Heart right ventricle (tissue), 16 donors: ENCODE measurements at regions not wholly inside any gene's neighbourhood (a gene's known extent, or its start where the extent isn't known, plus 50 kb on each side); places are given as distances from the start of the nearest gene placed in this dataset.

Experiments
- ATAC-seq, 8 donors: fragments of 200-7000 bp; cut with Tn5 transposase; one replicate each; pipeline ENCODE4 v1.9.1; 2020; ENCODE audit warnings: mild to moderate bottlenecking in 8 of 8, moderate library complexity in 8 of 8, moderate number of reproducible peaks in 1 of 8
- DNase-seq, 2 donors: peaks; one replicate each; pipeline ENCODE4 v3.0.0-alpha.2; 2020
- H3K27ac ChIP-seq, 10 donors: fragments of 200-600 bp; sonication (generic) in 2 of 10; one replicate each; pipeline versions ENCODE4 v1.5.0 to v1.8.0; 2020 to 2022; ENCODE audit warnings: mild to moderate bottlenecking in 3 of 10
- H3K27me3 ChIP-seq, 7 donors: fragments of 200-600 bp; one replicate each; pipeline ENCODE4 v1.8.0; 2021 to 2022; ENCODE audit warnings: mild to moderate bottlenecking in 2 of 7
- H3K36me3 ChIP-seq, 9 donors: fragments of 200-600 bp; sonication (generic) in 1 of 9; one replicate each; pipeline versions ENCODE4 v1.5.0 to v1.8.0; 2020 to 2022; ENCODE audit warnings: mild to moderate bottlenecking in 2 of 9
- H3K4me1 ChIP-seq, 9 donors: fragments of 200-600 bp; sonication (generic) in 1 of 9; one replicate each; pipeline versions ENCODE4 v1.5.0 to v1.8.0; 2020 to 2022; ENCODE audit warnings: mild to moderate bottlenecking in 4 of 9
- H3K4me3 ChIP-seq, 10 donors: fragments of 200-600 bp; sonication (generic) in 2 of 10; one replicate each; pipeline versions ENCODE4 v1.5.0 to v1.8.0; 2020 to 2022; ENCODE audit warnings: mild to moderate bottlenecking in 7 of 10, moderate library complexity in 2 of 10
- H3K9me3 ChIP-seq, 11 donors: fragments of 200-600 bp in 10 of 11; sonication (generic) in 2 of 11; one replicate each; pipeline versions ENCODE4 v1.5.0 to v1.8.0; 2013 to 2022; ENCODE audit warnings: mild to moderate bottlenecking in 2 of 11, control low read depth in 1 of 11, moderate library complexity in 1 of 11
- WGBS, 2 donors: extraction: QIAGEN DNeasy Blood & Tissue Kit; methylation state at CpG; one replicate each; pipeline ENCODE4 v1.1.7; 2013; ENCODE audit warnings: inconsistent platforms in 1 of 2; 5-methylcytosine and 5-hydroxymethylcytosine counted together
- intact Hi-C, 10 donors: fragments of 100-400 bp; cut with DNase I; formaldehyde crosslinking; loops; one replicate each; pipeline versions ENCODE4 v1.11.1 to v1.14.2; 2022
- TF ChIP-seq, protein P1 (sequence below), 9 donors: fragments of 200-600 bp; sonication (generic) in 2 of 9; IDR thresholded peaks; one replicate each; pipeline versions ENCODE4 v1.5.0 to v1.8.0; 2021 to 2022; ENCODE audit warnings: antibody characterized with exemption in 9 of 9, mild to moderate bottlenecking in 5 of 9, moderate library complexity in 1 of 9
- donor health status: Arrhythmogenic right ventricular cardiomyopathy.
- donor health status: ischemic (EF 13 %, LVEDD 7.1; RV severe dilation, severe dysfunction).
- donor health status: healthy with polysubstance abuse.
- donor health status: DM: no; HTN: yes; CAD: no.
- donor health status: DM: no; HTN: no; CAD: no.
- donor health status: ischemic (EF 25% LVEDD 6.9; RV normal size, moderate dysfunction).
- donor health status: ischemic (EF 25% LVEDD 5.7; RV mildly dilated, moderate dysfunction).
- donor health status: healthy.
- donor health status: DM: yes; HTN: yes; CAD: no.
- donor health status: Ischemic cardiomyopathy.
- donor health status: ischemic (EF 35%, LVEDD 5.7; RV mildly dilated, moderate dysfunction).
- donor health status: nonischemic (EF 11% LVEDD 7.7; RV severe dilation, severe dysfunction).
- donor health status: DM: yes; HTN: yes; CAD: no.
- donor health status: PGD.
- donor health status: ischemic (EF 29% LVEDD 5.4; RV normal size, mild dysfunction).
- donor health status: nonischemic (EF 23%, LVEDD 6.1; RV moderate dilation, normal function).

DNA sequence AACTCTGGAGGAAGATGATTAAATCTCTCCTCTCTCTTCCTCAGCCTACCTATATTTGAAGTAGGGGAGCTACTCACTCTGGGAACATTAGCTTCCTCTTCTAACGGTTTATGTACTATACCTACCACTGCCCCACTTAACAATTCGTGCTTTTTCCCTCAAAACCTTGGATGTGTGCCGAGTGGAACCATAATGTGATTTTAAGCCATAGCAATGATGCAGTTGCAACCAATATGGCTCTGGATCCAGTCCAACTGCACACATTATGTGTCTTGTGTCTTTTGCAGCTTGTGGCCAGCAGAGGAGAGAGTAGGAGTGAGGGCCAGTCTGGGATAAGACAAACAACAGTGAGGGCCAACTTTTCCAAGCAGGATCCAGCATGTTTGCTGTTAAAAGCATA lies 170.7 kb downstream of the GATA3 start:
- Histone ChIP-seq H3K27ac (no peak overlapping the region), H3K27me3 (no peaks in the 10 kb centered on the region), H3K4me1 (peaks cover 0 to 6% (median 0%) of the 10 kb centered on the region in 9 donors), H3K9me3 (no peaks in the 10 kb centered on the region), H3K36me3 (no peaks in the 10 kb centered on the region), H3K4me3 (no peak overlapping the region)
- TF ChIP-seq, protein P1, sequence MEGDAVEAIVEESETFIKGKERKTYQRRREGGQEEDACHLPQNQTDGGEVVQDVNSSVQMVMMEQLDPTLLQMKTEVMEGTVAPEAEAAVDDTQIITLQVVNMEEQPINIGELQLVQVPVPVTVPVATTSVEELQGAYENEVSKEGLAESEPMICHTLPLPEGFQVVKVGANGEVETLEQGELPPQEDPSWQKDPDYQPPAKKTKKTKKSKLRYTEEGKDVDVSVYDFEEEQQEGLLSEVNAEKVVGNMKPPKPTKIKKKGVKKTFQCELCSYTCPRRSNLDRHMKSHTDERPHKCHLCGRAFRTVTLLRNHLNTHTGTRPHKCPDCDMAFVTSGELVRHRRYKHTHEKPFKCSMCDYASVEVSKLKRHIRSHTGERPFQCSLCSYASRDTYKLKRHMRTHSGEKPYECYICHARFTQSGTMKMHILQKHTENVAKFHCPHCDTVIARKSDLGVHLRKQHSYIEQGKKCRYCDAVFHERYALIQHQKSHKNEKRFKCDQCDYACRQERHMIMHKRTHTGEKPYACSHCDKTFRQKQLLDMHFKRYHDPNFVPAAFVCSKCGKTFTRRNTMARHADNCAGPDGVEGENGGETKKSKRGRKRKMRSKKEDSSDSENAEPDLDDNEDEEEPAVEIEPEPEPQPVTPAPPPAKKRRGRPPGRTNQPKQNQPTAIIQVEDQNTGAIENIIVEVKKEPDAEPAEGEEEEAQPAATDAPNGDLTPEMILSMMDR (IDR thresholded peaks at IDR 0.05): no peak
- DNase-seq (no peak), ATAC-seq (no peak)
- intact Hi-C loops: no loop called here
- 60 to 76% methylated on average over 3 of the region's 3 CpGs for WGBS, 2 donors

DNA sequence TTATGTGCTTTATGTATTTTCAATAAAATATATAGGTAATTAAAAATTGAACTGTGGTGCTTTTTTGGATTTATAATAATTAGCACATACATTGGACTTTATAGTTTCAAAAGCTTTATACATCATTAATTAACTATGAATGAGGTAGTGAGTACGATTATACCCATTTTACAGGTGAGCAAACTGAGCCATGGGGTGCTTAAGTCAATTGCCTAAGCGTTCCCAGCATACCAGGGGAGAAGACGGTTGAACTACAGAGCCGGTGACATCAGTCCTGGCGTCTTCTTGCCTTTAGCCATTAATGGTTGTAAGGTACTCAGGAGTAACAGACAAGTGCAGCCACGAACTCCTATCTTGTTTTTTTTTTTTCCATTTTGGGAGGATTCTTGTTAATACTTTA lies 172.8 kb downstream of the GATA3 start:
- H3K27me3 ChIP-seq: no peaks in the 10 kb centered on the region
- DNase-seq: no peak
- H3K4me3 ChIP-seq: no peak overlapping the region
- no peaks in the 10 kb centered on the region for H3K9me3 ChIP-seq
- TF ChIP-seq, protein P1 (IDR thresholded peaks at IDR 0.05): no peak
- intact Hi-C loops: no loop called here
- no peaks in the 10 kb centered on the region for H3K36me3 ChIP-seq
- no peaks in the 10 kb centered on the region for H3K4me1 ChIP-seq
- WGBS, 2 donors: 88 to 92% methylated on average over 6 of the region's 6 CpGs
- no peak overlapping the region for H3K27ac ChIP-seq
- ATAC-seq: no peak

DNA sequence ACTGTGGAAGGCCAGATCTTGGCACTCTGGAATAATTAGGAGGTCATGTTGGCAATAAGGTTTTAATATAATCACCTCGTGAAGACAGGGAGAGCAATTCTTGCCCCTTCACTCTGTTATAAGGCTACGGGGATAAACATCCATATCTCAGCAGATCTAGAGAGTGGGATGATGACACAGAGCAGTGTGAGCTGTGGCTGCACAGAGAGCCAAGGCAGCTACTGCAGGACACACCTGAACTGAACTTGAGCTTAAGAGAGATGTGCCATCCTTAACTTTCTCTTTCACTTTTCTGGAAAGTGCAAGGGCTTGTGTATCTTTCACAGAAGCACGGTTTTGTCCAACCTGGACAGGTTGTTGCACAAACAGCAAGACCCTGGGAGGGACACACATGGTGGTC lies 174.7 kb downstream of the GATA3 start:
- intact Hi-C loops: no loop called here
- no peaks in the 10 kb centered on the region for H3K36me3 ChIP-seq
- TF ChIP-seq, protein P1 (IDR thresholded peaks at IDR 0.05): no peak
- no peak overlapping the region for H3K27ac ChIP-seq
- DNase-seq: no peak
- no peak for ATAC-seq
- H3K27me3 ChIP-seq: peaks cover 0 to 3% (median 0%) of the 10 kb centered on the region in 7 donors
- no peaks in the 10 kb centered on the region for H3K4me1 ChIP-seq
- WGBS, 2 donors: 81 to 85% methylated on average over 3 of the region's 3 CpGs
- no peaks in the 10 kb centered on the region for H3K9me3 ChIP-seq
- no peak overlapping the region for H3K4me3 ChIP-seq

DNA sequence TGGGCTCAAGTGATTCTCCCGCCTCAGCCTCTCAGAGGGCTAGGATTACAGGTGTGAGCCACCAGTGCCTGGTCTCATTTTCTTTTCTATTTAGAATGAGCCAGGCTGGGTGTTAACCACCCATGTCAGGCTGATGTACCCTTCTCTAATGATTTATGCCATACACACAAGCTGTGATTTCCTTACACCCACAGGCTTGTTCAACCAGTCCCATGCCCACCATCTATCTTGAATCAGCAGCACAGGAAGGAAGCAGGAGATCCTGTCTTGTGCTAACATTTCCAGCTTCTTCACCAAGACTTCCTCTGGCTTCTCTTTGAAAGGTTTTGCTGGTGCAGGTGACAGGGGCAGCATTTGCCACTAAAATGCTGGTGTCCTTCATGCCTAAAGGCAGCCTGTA lies 176.4 kb downstream of the GATA3 start:
- WGBS, 2 donors: 89 to 100% methylated on average over 1 of the region's 1 CpG
- TF ChIP-seq, protein P1 (IDR thresholded peaks at IDR 0.05): no peak
- no peak for ATAC-seq

More for the DNA sequence above, 176.4 kb downstream of the GATA3 start:
- Histone ChIP-seq H3K9me3 (no peaks in the 10 kb centered on the region), H3K4me3 (no peak overlapping the region), H3K27me3 (peaks cover 0 to 3% (median 0%) of the 10 kb centered on the region in 7 donors), H3K4me1 (no peaks in the 10 kb centered on the region), H3K27ac (no peak overlapping the region), H3K36me3 (no peaks in the 10 kb centered on the region)
- intact Hi-C loops: no loop called here
- DNase-seq: no peak
